Superior temporal gyrus (tissue), 1 donor: ENCODE measurements at regions not wholly inside any gene's neighbourhood (a gene's known extent, or its start where the extent isn't known, plus 50 kb on each side); places are given as distances from the start of the nearest gene placed in this dataset.
A peak's percentile ranks its signal among the peaks of the same experiment; 100 is the strongest.

Experiments used
- DNase-seq: peaks from one replicate; pipeline ENCODE4 v3.0.0-alpha.2; 2016; ENCODE audit errors: extremely low spot score

- no peak for DNase-seq
Measured at GRCh38 chr11:30811226-30811755, 225.1 kb upstream of the MPPED2 start.

GRCh38 chr11:30810116-30810515, 224.0 kb upstream of the MPPED2 start:
- DNase-seq: no peak

- DNase-seq: no peak
Measured at GRCh38 chr11:30801357-30801756, 215.2 kb upstream of the MPPED2 start.

GRCh38 chr11:30800904-30801303, 214.8 kb upstream of the MPPED2 start:
- DNase-seq: no peak

GRCh38 chr11:30798547-30799236, 212.5 kb upstream of the MPPED2 start:
- DNase-seq: no peak

- no peak for DNase-seq
Measured at GRCh38 chr11:30789270-30789669, 203.1 kb upstream of the MPPED2 start.

GRCh38 chr11:30788849-30789248, 202.7 kb upstream of the MPPED2 start:
- DNase-seq: no peak

- DNase-seq: no peak
Measured at GRCh38 chr11:30786256-30787110, 200.3 kb upstream of the MPPED2 start.

GRCh38 chr11:30778596-30778995, 192.4 kb upstream of the MPPED2 start:
- DNase-seq: no peak

GRCh38 chr11:30775233-30775522, 189.0 kb upstream of the MPPED2 start:
- DNase-seq: peak; percentile 42

GRCh38 chr11:30774496-30775232, 188.5 kb upstream of the MPPED2 start:
- peak; percentile 28 for DNase-seq

- no peak for DNase-seq
Measured at GRCh38 chr11:30772908-30773307, 186.8 kb upstream of the MPPED2 start.

GRCh38 chr11:30763951-30764350, 177.8 kb upstream of the MPPED2 start:
- DNase-seq: no peak

- DNase-seq: no peak
Measured at GRCh38 chr11:30762188-30762587, 176.0 kb upstream of the MPPED2 start.

- DNase-seq: no peak
Measured at GRCh38 chr11:30760345-30760744, 174.2 kb upstream of the MPPED2 start.

- no peak for DNase-seq
Measured at GRCh38 chr11:30758946-30759504, 172.9 kb upstream of the MPPED2 start.

- DNase-seq: no peak
Measured at GRCh38 chr11:30758518-30758917, 172.4 kb upstream of the MPPED2 start.

- DNase-seq: no peak
Measured at GRCh38 chr11:30758012-30758411, 171.9 kb upstream of the MPPED2 start.

GRCh38 chr11:30753994-30754393, 167.8 kb upstream of the MPPED2 start:
- DNase-seq: no peak

- no peak for DNase-seq
Measured at GRCh38 chr11:30753504-30753903, 167.4 kb upstream of the MPPED2 start.

GRCh38 chr11:30749268-30749667, 163.1 kb upstream of the MPPED2 start:
- no peak for DNase-seq

- no peak for DNase-seq
Measured at GRCh38 chr11:30741039-30741550, 154.9 kb upstream of the MPPED2 start.
